ENCODE measurements at regions not wholly inside any gene's neighbourhood (a gene's known extent, or its start where the extent isn't known, plus 50 kb on each side); places are given as distances from the start of the nearest gene placed in this dataset.

- TF ChIP-seq SALL2 (CRISPR knock-in tag; IDR thresholded peaks at IDR 0.05) (0 out of 2 replicates have a peak, but pooled peaks have one; percentile 29), ZBTB10 (CRISPR knock-in tag; IDR thresholded peaks at IDR 0.05; ENCODE audit: borderline replicate concordance) (no peak), ZNF350 (CRISPR knock-in tag; IDR thresholded peaks at IDR 0.05; ENCODE audit: borderline replicate concordance, low read depth) (0 out of 2 replicates have a peak, but pooled peaks have one; percentile 6), SMYD3 (CRISPR knock-in tag; IDR thresholded peaks at IDR 0.05) (no peak), MAFK (conservative IDR thresholded peaks at IDR 0.05 in 1 of 2, IDR thresholded peaks at IDR 0.05 in 1 of 2; ENCODE audit: low read length in 2 of 2) (peak in 1 of 2 experiments; percentile 9; a peak in 1 of 4 replicates), ZNF276 (CRISPR knock-in tag; IDR thresholded peaks at IDR 0.05; ENCODE audit: low read depth) (no peak), CHCHD3 (CRISPR knock-in tag; IDR thresholded peaks at IDR 0.05) (no peak), STAG1 (CRISPR knock-in tag; IDR thresholded peaks at IDR 0.05) (peak; percentile 18; the same call in 1 of the 2 replicates), MYPOP (CRISPR knock-in tag; IDR thresholded peaks at IDR 0.05) (0 out of 2 replicates have a peak, but pooled peaks have one; percentile 8), ZNF781 (CRISPR knock-in tag; IDR thresholded peaks at IDR 0.05; ENCODE audit: borderline replicate concordance, not compliant biosample characterization) (no peak), ELF3 (CRISPR knock-in tag; IDR thresholded peaks at IDR 0.05) (peak; percentile 49; the same call in 1 of the 2 replicates), ZNF501 (CRISPR knock-in tag; IDR thresholded peaks at IDR 0.05) (no peak), SKIL (CRISPR knock-in tag; IDR thresholded peaks at IDR 0.05; ENCODE audit: borderline replicate concordance) (peak; percentile 51), DMAP1 (CRISPR knock-in tag; IDR thresholded peaks at IDR 0.05) (0 out of 2 replicates have a peak, but pooled peaks have one; percentile 30), ZNF777 (CRISPR knock-in tag; IDR thresholded peaks at IDR 0.05) (no peak; the same call in 1 of the 2 replicates), GPBP1L1 (CRISPR knock-in tag; IDR thresholded peaks at IDR 0.05) (no peak), FOXA1 (IDR thresholded peaks at IDR 0.05) (no peak), FOXA1 (CRISPR knock-in tag; IDR thresholded peaks at IDR 0.05) (peak; percentile 70), REPIN1 (CRISPR knock-in tag; IDR thresholded peaks at IDR 0.05; ENCODE audit: borderline replicate concordance, low read depth) (0 out of 2 replicates have a peak, but pooled peaks have one; percentile 27), TEAD3 (CRISPR knock-in tag; optimal IDR thresholded peaks at IDR 0.05; ENCODE audit: borderline replicate concordance) (peak; percentile 68)
These were observed 88.6 kb downstream of the RIPK4 start (continued) for GRCh38 chr21:41678016-41678923.

All from HepG2 (cell line).